ENCODE measurements at regions not wholly inside any gene's neighbourhood (a gene's known extent, or its start where the extent isn't known, plus 50 kb on each side); places are given as distances from the start of the nearest gene placed in this dataset.

DNA sequence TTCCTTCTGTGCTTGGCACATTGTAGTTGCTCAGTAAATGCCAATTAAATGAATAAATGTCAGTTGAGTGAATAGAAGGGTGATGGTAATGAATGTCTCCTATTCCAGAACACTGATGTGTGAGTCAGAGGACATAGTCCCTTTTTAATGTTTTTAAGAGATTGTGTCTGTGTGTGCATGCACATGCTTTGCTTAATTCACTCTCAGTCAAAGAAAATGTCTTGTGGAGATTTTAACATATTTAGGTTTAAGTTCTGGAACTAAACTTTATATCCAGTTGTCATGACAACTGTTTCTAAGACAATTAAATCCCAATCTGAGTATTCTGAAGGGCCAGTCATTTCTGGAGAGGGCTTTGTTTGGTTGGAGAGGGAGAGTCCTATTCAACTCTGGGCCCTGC is 255.3 kb upstream of the CDH11 start:
- TF ChIP-seq, protein P1, sequence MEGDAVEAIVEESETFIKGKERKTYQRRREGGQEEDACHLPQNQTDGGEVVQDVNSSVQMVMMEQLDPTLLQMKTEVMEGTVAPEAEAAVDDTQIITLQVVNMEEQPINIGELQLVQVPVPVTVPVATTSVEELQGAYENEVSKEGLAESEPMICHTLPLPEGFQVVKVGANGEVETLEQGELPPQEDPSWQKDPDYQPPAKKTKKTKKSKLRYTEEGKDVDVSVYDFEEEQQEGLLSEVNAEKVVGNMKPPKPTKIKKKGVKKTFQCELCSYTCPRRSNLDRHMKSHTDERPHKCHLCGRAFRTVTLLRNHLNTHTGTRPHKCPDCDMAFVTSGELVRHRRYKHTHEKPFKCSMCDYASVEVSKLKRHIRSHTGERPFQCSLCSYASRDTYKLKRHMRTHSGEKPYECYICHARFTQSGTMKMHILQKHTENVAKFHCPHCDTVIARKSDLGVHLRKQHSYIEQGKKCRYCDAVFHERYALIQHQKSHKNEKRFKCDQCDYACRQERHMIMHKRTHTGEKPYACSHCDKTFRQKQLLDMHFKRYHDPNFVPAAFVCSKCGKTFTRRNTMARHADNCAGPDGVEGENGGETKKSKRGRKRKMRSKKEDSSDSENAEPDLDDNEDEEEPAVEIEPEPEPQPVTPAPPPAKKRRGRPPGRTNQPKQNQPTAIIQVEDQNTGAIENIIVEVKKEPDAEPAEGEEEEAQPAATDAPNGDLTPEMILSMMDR (IDR thresholded peaks at IDR 0.05; ENCODE audit: poor library complexity), result no peak
- no peak for TF ChIP-seq EZH2 (IDR thresholded peaks at IDR 0.05; ENCODE audit: borderline replicate concordance)
- TF ChIP-seq EZH2phosphoT487 (IDR thresholded peaks at IDR 0.05; ENCODE audit: low read depth, severe bottlenecking, unreplicated experiment), result no peak
